Fibroblast of the aortic adventitia (primary cell): ENCODE measurements at regions not wholly inside any gene's neighbourhood (a gene's known extent, or its start where the extent isn't known, plus 50 kb on each side); places are given as distances from the start of the nearest gene placed in this dataset.
"Not testable (repeated sequence)": the region's sequence is repeated elsewhere in the genome, so short reads cannot be mapped to it uniquely, and the experiment has no call there.

Experiments used
- DNase-seq: peaks from one replicate; pipeline ENCODE4 v3.0.0-alpha.2; 2010; ENCODE audit warnings: low read depth
- H3K4me3 ChIP-seq: 2 replicates; pipeline ENCODE4 v1.5.1; 2011; ENCODE audit warnings: low read depth, mild to moderate bottlenecking, control low read depth, low read length, moderate library complexity
- TF ChIP-seq, protein P1 (sequence below): IDR thresholded peaks from 2 replicates; pipeline ENCODE4 v1.5.1; 2011; ENCODE audit warnings: mild to moderate bottlenecking, low read length, control low read depth, inconsistent platforms; ENCODE audit not compliant: insufficient read depth

DNA sequence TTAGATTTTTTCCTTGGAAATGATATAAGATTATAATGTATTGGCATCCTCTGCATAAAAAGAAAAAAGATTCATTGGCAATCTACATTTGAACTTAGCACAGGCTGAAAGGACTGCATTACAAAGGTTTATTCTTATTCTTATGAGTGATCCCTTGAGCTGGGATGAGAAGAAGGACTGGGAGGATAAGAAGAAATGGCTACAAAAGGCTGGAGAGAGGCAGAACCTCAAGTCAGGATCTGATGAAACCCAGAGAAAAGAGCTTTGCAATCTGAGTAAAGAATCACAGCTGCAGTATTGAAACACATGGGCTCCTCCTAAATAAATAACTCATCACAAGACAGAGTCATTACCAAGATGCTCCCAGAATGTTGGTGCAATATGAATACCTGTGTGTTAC is 1635.4 kb upstream of the FLRT2 start:
- TF ChIP-seq, protein P1, sequence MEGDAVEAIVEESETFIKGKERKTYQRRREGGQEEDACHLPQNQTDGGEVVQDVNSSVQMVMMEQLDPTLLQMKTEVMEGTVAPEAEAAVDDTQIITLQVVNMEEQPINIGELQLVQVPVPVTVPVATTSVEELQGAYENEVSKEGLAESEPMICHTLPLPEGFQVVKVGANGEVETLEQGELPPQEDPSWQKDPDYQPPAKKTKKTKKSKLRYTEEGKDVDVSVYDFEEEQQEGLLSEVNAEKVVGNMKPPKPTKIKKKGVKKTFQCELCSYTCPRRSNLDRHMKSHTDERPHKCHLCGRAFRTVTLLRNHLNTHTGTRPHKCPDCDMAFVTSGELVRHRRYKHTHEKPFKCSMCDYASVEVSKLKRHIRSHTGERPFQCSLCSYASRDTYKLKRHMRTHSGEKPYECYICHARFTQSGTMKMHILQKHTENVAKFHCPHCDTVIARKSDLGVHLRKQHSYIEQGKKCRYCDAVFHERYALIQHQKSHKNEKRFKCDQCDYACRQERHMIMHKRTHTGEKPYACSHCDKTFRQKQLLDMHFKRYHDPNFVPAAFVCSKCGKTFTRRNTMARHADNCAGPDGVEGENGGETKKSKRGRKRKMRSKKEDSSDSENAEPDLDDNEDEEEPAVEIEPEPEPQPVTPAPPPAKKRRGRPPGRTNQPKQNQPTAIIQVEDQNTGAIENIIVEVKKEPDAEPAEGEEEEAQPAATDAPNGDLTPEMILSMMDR = no peak
- H3K4me3 ChIP-seq = no peak overlapping the region
- no peak for DNase-seq

DNA sequence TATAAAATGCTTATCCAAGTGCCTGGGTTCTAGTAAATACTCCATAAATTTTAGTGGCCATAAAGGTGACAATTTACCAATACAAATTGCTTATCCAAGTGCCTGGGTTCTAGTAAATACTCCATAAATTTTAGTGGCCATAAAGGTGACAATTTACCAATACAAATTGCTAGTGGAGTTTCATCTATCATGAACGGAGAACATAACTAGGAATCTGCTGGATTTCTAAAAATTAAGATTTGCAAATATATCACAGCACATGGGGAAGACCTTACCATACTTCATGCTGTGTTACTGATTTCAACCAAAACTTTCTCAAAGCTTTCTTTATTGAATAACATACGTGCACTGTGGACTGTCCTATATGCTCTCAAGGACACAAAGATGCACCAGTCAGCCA is 1631.4 kb upstream of the FLRT2 start:
- H3K4me3 ChIP-seq, DNase-seq: not testable (repeated sequence)

DNA sequence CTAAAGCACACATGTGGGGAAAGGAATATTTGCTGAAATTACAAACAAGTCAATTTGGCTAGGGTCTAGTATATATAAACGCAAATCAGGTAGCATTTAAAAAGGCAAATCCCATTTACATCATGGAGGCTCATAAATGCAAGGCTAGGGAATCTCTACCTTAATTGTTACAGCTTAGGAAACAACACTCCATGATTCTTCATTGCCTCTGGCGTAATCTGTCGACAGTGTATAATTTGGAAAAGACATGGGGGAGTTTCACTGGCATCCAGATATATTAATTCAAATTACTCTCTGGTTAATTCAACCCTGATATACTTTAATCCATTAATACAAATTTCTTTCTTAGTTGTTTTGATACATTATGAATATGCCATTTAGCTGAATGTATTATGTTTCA is 1630.2 kb upstream of the FLRT2 start:
- TF ChIP-seq, protein P1 = no peak
- H3K4me3 ChIP-seq = no peak overlapping the region
- DNase-seq = no peak

DNA sequence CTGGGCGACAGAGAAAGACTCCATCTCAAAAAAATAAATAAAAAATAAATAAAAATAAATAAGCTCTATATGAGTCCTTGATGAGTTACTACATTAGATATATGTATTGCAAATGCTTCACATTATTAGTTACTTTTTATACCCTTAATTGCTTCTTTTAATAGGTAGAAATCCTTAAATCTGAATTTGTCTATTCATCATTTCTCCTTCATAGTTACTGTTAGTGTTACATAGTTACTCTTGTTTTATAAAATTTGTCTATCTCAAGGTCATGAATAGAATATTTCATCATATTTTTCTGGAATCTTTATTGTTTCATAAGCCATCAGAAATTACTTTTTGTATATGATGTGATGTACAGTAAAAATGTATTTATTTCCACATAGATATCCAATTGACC is 1624.8 kb upstream of the FLRT2 start:
- DNase-seq = no peak
- no peak overlapping the region for H3K4me3 ChIP-seq
- TF ChIP-seq, protein P1 = no peak

DNA sequence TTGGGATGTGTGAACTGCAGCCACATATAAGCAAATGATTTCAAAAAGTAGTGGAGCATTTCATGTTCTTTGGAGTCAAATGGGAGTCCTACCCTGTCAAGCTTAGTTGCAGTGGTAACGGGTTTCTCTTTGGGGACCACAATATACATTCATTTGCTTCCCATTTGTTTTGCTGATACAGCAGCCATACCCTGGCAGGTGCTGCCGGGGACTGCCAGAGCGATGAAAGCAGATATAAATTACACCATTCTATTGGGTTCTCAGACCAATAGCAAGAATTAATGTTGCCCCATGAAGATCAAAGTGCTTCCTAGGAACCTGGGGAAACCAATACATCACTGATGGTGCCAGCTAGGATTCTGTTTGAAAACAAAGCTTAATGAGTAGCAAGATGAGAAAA is 1621.5 kb upstream of the FLRT2 start:
- DNase-seq = no peak
- H3K4me3 ChIP-seq = no peak overlapping the region
- TF ChIP-seq, protein P1 = no peak

DNA sequence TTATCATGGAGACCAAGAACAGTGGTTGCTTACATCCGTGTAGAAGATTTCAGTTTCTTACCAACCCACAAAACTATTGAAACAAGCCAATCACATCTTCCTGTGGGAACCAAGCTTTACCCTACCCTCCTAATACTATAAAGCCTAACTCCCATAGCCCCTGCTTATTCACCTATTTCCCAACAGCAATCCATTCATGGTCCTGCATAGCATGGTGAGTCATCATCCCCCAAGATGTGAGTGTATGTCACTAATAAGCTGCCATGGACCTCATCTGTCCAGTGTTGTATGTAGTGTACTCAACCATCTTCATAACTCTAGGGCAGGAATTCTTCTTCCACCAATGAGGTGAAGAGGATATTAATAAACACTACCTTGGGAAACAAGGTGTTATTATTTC is 1620.4 kb upstream of the FLRT2 start:
- no peak for DNase-seq
- no peak overlapping the region for H3K4me3 ChIP-seq
- TF ChIP-seq, protein P1 = no peak

DNA sequence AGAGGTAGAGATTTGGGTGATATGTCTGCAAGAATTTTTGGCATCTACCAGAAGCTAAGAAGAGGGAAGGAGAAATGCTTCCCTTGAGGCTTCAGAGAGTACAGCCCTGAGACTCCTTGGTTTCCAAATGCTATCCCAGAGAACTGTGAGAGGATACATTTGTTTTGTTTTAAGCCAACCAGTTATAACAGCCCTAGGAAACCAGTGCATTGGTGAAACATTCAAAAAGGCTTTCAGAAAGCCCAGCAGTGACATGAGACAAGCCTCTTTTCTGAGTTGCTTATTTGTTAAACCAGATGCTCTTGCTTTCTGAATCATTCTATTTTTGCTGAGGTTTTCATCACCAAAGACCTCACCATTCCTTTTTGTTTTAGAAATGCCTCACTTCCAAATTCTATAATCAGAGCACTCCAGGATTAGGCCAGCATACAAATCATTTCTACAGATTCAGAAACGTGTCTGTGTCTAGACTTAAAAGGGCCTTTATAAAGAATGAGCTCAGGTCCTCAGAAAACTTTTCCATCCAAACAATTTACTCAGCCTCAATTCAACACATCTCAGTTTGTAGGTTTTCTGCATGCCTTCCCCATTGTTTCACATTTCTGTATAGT is 1617.8 kb upstream of the FLRT2 start:
- H3K4me3 ChIP-seq = no peak overlapping the region
- no peak for DNase-seq
- TF ChIP-seq, protein P1 = no peak
